ENCODE measurements at regions not wholly inside any gene's neighbourhood (a gene's known extent, or its start where the extent isn't known, plus 50 kb on each side); places are given as distances from the start of the nearest gene placed in this dataset.
"Not testable (repeated sequence)": the region's sequence is repeated elsewhere in the genome, so short reads cannot be mapped to it uniquely, and the experiment has no call there.

- DNase-seq, result no peak
These were observed 116.9 kb upstream of the KLF14 start for GRCh38 chr7:130850956-130851355.

GRCh38 chr7:130852867-130853266 is 118.9 kb upstream of the KLF14 start:
- DNase-seq, result no peak

- no peak for DNase-seq
These were observed 119.7 kb upstream of the KLF14 start for GRCh38 chr7:130853503-130854279.

- DNase-seq, result no peak
These were observed 120.5 kb upstream of the KLF14 start for GRCh38 chr7:130854481-130854880.

- DNase-seq, result no peak
These were observed 122.9 kb upstream of the KLF14 start for GRCh38 chr7:130856866-130857265.

- not testable (repeated sequence) for DNase-seq
These were observed 126.8 kb upstream of the KLF14 start for GRCh38 chr7:130860832-130861231.

GRCh38 chr7:130865408-130866236 is 131.6 kb upstream of the KLF14 start:
- DNase-seq, result no peak

- no peak for DNase-seq
These were observed 133.0 kb upstream of the KLF14 start for GRCh38 chr7:130867039-130867438.

GRCh38 chr7:130867581-130868136 is 133.7 kb upstream of the KLF14 start:
- no peak for DNase-seq

GRCh38 chr7:130868139-130868538 is 134.1 kb upstream of the KLF14 start:
- DNase-seq, result no peak

- no peak for DNase-seq
These were observed 135.9 kb upstream of the KLF14 start for GRCh38 chr7:130869918-130870317.

GRCh38 chr7:130872341-130872740 is 138.3 kb upstream of the KLF14 start:
- no peak for DNase-seq

GRCh38 chr7:130872756-130873448 is 138.9 kb upstream of the KLF14 start:
- DNase-seq, result peak; percentile 34

- DNase-seq, result no peak
These were observed 140.3 kb upstream of the KLF14 start for GRCh38 chr7:130874071-130874915.

GRCh38 chr7:130875265-130875741 is 141.3 kb upstream of the KLF14 start:
- no peak for DNase-seq

GRCh38 chr7:130875901-130876300 is 141.9 kb upstream of the KLF14 start:
- no peak for DNase-seq

- no peak for DNase-seq
These were observed 143.4 kb upstream of the KLF14 start for GRCh38 chr7:130877236-130877990.

- DNase-seq, result no peak
These were observed 143.9 kb upstream of the KLF14 start for GRCh38 chr7:130877991-130878305.

GRCh38 chr7:130878785-130879184 is 144.8 kb upstream of the KLF14 start:
- no peak for DNase-seq

GRCh38 chr7:130879191-130879590 is 145.2 kb upstream of the KLF14 start:
- no peak for DNase-seq

GRCh38 chr7:130880668-130881067 is 146.7 kb upstream of the KLF14 start:
- no peak for DNase-seq
